Omental fat pad (tissue), 3 donors: ENCODE measurements at regions not wholly inside any gene's neighbourhood (a gene's known extent, or its start where the extent isn't known, plus 50 kb on each side); places are given as distances from the start of the nearest gene placed in this dataset.

Experiments used
- ATAC-seq: fragments of 150-250 bp; one replicate; pipeline ENCODE4 v1.9.1; 2016; ENCODE audit warnings: mild to moderate bottlenecking, moderate library complexity; ENCODE audit not compliant: low FRiP score
- DNase-seq: peaks from one replicate; pipeline ENCODE4 v3.0.0-alpha.2; 2019; ENCODE audit warnings: low spot score
- TF ChIP-seq, protein P1 (sequence below), 3 donors: fragments of 450-650 bp; IDR thresholded peaks; one replicate each; pipeline ENCODE4 v1.5.1; 2016 to 2017; ENCODE audit warnings: antibody characterized with exemption in 3 of 3, mild to moderate bottlenecking in 3 of 3, moderate library complexity in 2 of 3

DNA sequence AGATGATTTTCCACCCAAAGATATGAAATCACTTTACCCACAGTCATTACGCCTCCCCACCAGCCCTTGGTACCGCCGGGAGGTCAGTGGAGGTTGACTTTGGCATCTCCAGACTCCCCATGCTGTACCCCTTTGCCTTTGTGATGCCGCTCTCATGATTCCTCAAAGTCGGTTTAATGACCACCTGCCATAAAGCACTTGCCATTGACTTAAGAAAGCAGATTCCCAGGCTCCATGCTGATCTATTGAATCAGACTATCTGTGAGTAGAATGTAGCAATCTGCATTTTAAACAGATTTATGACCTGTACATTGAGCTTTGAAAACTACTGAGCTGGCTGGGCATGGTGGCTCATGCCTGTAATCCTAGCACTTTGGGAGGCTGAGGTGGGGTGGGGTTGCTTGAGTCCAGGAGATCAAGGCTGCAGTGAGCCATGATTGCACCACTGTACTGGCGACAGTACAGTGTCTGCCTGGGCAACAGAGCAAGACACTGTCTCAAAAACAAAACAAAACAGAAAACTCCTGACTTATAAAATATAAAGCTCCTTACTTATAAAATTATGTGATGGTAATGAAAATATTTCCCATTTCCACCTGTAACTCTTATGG is 235.2 kb downstream of the KLF5 start:
- no peak for ATAC-seq
- DNase-seq, result no peak
- TF ChIP-seq, protein P1, sequence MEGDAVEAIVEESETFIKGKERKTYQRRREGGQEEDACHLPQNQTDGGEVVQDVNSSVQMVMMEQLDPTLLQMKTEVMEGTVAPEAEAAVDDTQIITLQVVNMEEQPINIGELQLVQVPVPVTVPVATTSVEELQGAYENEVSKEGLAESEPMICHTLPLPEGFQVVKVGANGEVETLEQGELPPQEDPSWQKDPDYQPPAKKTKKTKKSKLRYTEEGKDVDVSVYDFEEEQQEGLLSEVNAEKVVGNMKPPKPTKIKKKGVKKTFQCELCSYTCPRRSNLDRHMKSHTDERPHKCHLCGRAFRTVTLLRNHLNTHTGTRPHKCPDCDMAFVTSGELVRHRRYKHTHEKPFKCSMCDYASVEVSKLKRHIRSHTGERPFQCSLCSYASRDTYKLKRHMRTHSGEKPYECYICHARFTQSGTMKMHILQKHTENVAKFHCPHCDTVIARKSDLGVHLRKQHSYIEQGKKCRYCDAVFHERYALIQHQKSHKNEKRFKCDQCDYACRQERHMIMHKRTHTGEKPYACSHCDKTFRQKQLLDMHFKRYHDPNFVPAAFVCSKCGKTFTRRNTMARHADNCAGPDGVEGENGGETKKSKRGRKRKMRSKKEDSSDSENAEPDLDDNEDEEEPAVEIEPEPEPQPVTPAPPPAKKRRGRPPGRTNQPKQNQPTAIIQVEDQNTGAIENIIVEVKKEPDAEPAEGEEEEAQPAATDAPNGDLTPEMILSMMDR (IDR thresholded peaks at IDR 0.05), result no peak

DNA sequence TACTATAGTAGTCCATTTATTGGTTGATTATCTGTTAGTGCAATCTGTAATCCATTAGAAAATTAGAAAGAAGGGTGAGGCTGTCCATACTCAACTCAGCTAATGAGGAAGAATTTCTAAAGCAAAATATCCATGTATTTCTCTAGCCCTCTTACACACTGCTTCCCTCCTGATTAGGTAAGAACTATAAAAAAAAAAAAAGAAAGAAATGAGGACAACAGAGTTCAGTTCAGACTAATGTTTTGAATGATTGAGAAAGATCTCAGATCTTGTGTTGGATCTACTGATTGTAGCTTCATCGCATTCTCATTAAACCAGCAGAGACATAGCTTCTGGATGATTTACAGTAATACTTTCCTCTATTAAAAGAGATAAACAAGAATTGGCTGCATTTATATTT is 233.3 kb downstream of the KLF5 start:
- DNase-seq, result no peak
- TF ChIP-seq, protein P1 (IDR thresholded peaks at IDR 0.05), result no peak
- ATAC-seq, result no peak

DNA sequence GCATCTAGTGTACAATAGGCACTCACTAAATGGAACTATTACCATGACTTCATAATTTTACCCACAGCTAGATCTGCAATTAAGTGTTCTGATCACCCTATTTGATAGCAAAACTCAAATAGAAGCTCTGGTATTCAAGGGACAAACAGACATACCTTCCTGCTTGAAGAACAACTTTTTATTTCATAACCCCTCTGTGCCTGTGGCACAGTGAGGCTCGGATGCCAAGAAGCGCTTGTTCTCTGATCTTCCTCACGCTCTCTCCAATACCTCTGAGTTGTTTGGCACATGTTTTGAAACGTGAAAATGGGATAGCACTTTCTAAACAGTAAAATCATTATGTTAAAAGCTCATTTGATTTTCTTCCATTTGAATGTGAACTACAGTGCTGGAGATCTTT is 232.0 kb downstream of the KLF5 start:
- no peak for DNase-seq
- ATAC-seq, result no peak
- TF ChIP-seq, protein P1 (IDR thresholded peaks at IDR 0.05), result no peak

DNA sequence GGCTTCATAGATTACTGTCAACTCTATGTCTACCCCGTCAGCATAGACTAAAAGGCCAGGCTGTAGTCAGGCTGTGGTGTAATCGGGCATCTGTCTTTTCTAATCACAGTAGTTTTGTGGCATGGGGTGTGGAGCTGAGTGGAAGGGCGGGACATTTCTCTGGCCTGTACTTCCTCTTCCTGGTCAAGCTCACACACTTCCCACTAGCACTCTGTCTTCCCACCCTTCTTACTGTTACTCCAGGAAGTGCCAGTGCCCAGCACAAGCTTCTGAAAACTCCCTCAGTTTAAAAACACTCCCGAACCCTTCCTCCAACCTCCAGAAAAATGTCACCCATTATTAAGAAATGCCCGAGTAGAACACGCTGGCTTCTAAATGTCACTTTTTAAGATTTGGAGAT is 229.8 kb downstream of the KLF5 start:
- TF ChIP-seq, protein P1 (IDR thresholded peaks at IDR 0.05), result no peak
- DNase-seq, result no peak
- ATAC-seq, result no peak

DNA sequence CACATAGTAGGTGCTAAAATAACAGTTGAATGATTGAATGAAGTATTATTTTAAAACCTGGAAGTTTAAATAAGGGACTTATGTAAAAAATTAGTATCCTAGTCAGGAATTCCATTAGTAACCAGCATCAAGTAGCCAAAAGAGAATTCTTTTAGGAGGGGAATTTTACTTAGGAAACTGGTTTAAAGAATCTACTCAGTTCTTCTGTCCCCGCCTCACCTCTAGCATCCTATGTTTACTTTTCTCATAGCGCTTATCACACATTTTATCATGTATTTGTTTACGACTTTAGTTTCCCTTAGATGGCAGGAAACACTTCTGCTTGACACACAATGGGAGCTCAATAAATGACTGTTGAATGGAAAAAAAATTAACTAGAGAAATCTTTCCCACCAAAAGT is 229.0 kb downstream of the KLF5 start:
- no peak for DNase-seq
- TF ChIP-seq, protein P1 (IDR thresholded peaks at IDR 0.05), result no peak

DNA sequence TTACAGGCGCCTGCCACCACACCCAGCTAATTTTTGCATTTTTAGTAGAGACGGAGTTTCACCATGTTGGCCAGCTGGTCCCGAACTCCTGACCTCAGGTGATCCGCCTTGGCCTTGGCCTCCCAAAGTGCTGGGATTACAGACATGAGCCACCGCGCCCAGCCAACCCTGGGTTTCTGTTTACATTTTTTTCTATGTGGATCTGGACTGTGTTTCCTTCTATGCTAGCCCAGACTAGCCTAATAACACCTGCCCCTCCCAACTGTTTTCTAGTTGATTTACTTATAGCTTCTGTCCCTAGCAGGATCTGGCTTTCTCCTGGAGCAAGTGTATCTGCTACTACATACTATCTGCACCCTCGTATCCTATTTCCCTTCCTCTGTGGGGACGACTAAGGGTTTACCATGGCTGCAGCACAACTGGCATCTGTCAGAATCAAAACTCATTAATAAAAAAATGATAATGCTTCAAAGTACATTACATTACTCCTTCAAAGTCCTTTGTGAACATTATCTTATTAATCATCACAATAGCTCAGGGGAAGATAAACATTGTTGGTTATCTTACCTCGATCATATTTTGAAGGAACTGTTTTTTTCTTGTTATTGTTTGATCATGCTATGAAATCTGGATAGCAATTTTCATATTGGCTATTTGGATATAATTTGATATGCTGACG is 228.3 kb downstream of the KLF5 start:
- DNase-seq, result no peak
- TF ChIP-seq, protein P1 (IDR thresholded peaks at IDR 0.05), result no peak

More for the DNA sequence above, 229.0 kb downstream of the KLF5 start:
- ATAC-seq, result no peak

DNA sequence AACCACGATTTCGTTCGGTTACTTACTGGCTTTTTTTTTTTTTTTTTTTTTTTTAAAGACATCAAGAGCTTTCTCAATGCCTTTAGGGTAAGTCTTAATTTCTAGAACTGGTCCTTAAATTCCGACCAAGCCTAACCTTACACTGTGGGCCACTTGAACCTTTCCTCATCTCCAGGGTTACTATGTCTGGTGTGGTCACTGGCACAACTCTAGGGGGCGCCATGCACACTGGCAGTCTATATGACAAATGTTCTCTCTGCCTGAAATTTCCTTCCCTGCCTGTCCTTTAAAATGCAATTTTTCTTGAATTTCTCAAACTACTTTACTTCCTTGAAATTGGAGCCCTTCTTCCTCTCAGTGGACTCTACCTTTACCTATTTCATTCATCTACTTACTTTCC is 227.4 kb downstream of the KLF5 start:
- ATAC-seq, result no peak
- no peak for DNase-seq
- TF ChIP-seq, protein P1 (IDR thresholded peaks at IDR 0.05), result no peak

More for the DNA sequence above, 228.3 kb downstream of the KLF5 start:
- no peak for ATAC-seq
